Calu3 (cell line): ENCODE measurements at regions not wholly inside any gene's neighbourhood (a gene's known extent, or its start where the extent isn't known, plus 50 kb on each side); places are given as distances from the start of the nearest gene placed in this dataset.

Experiments used
- BruUV-seq: library from RNA; stranded (reverse); fragments of 400-500 nt; replicated peaks from 2 replicates; lab custom pipeline; 2021; lab: Mats Ljungman, UMichigan
- CTCF ChIA-PET: fragments of 300-600 bp; sonication (Branson Sonifier 250); formaldehyde crosslinking; loops from one replicate; lab custom pipeline; 2022; ENCODE audit warnings: antibody characterized with exemption; lab: Charles Lee
- DNase-seq: peaks from one replicate; pipeline ENCODE4 v3.0.0; 2022
- H3K27ac Mint-ChIP-seq: one replicate; pipeline ENCODE4 v1.8.0; 2022; ENCODE audit warnings: mixed read lengths; ENCODE audit not compliant: unreplicated experiment
- H3K27me3 Mint-ChIP-seq: one replicate; pipeline ENCODE4 v1.8.0; 2022; ENCODE audit warnings: mixed read lengths; ENCODE audit not compliant: unreplicated experiment
- H3K36me3 Mint-ChIP-seq: one replicate; pipeline ENCODE4 v1.8.0; 2022; ENCODE audit warnings: mild to moderate bottlenecking, moderate library complexity, mixed read lengths; ENCODE audit not compliant: insufficient read depth, unreplicated experiment
- H3K4me1 Mint-ChIP-seq: one replicate; pipeline ENCODE4 v1.8.0; 2022; ENCODE audit warnings: mild to moderate bottlenecking, low read depth, mixed read lengths; ENCODE audit not compliant: unreplicated experiment
- H3K4me3 Mint-ChIP-seq: one replicate; pipeline ENCODE4 v1.8.0; 2022; ENCODE audit warnings: mild to moderate bottlenecking, low read depth, moderate library complexity, mixed read lengths; ENCODE audit not compliant: unreplicated experiment
- H3K9me3 Mint-ChIP-seq: one replicate; pipeline ENCODE4 v1.8.0; 2022; ENCODE audit warnings: low read depth, mixed read lengths; ENCODE audit not compliant: unreplicated experiment
- CTCF ChIP-seq: fragments of 200-600 bp; IDR thresholded peaks from one replicate; pipeline ENCODE4 v1.8.0; 2022; ENCODE audit warnings: antibody characterized with exemption; ENCODE audit not compliant: unreplicated experiment
- intact Hi-C: fragments of 100-400 bp; cut with micrococcal nuclease; formaldehyde crosslinking; loops from one replicate; pipeline ENCODE4 v1.10.0; 2022; ENCODE audit not compliant: unreplicated experiment

- H3K27ac Mint-ChIP-seq, result no peak overlapping the region
- peaks cover 9% of the 10 kb centered on the region for H3K4me1 Mint-ChIP-seq
- no peak for TF ChIP-seq CTCF
- peaks cover 28% of the 10 kb centered on the region for H3K27me3 Mint-ChIP-seq
- H3K36me3 Mint-ChIP-seq, result no peaks in the 10 kb centered on the region
- H3K9me3 Mint-ChIP-seq, result no peaks in the 10 kb centered on the region
- no peak for DNase-seq
- no TSS peak for BruUV-seq
- intact Hi-C loops, result no loop called here
- CTCF ChIA-PET, result no interaction called here
- no peak overlapping the region for H3K4me3 Mint-ChIP-seq
These were observed 54.6 kb upstream of the MBP start for GRCh38 chr18:77187189-77187588.

- Mint-ChIP-seq H3K36me3 (no peaks in the 10 kb centered on the region), H3K4me3 (no peak overlapping the region), H3K27ac (no peak overlapping the region), H3K9me3 (no peaks in the 10 kb centered on the region), H3K4me1 (peaks cover 7% of the 10 kb centered on the region), H3K27me3 (peaks cover 35% of the 10 kb centered on the region)
- no peak for TF ChIP-seq CTCF
- intact Hi-C loops, result no loop called here
- CTCF ChIA-PET, result interaction anchor here (1.4 kb wide), 1 partner anchor 16 kb away, joined by 5 read pairs; no protein-coding TSS in a partner anchor
- no peak for DNase-seq
- no TSS peak for BruUV-seq
These were observed 58.4 kb upstream of the GALR1 start for GRCh38 chr18:77191071-77191751.

GRCh38 chr18:77197073-77197472 is 52.6 kb upstream of the GALR1 start:
- H3K27ac Mint-ChIP-seq, result no peak overlapping the region
- intact Hi-C loops, result no loop called here
- no TSS peak for BruUV-seq
- DNase-seq, result no peak
- H3K36me3 Mint-ChIP-seq, result no peaks in the 10 kb centered on the region
- H3K9me3 Mint-ChIP-seq, result no peaks in the 10 kb centered on the region
- H3K4me3 Mint-ChIP-seq, result no peak overlapping the region
- H3K4me1 Mint-ChIP-seq, result no peaks in the 10 kb centered on the region
- peak; percentile 41 for TF ChIP-seq CTCF
- H3K27me3 Mint-ChIP-seq, result peaks cover 28% of the 10 kb centered on the region
- CTCF ChIA-PET, result no interaction called here

GRCh38 chr18:77198663-77199062 is 51.0 kb upstream of the GALR1 start:
- Mint-ChIP-seq H3K36me3 (no peaks in the 10 kb centered on the region), H3K4me3 (no peak overlapping the region), H3K27ac (no peak overlapping the region), H3K27me3 (peaks cover 34% of the 10 kb centered on the region), H3K4me1 (no peaks in the 10 kb centered on the region), H3K9me3 (no peaks in the 10 kb centered on the region)
- DNase-seq, result no peak
- intact Hi-C loops, result no loop called here
- BruUV-seq, result no TSS peak
- no peak for TF ChIP-seq CTCF
- CTCF ChIA-PET, result interaction anchor here (1.2 kb wide), 1 partner anchor 13 kb away, joined by 3 read pairs; no protein-coding TSS in a partner anchor
